ENCODE measurements at regions not wholly inside any gene's neighbourhood (a gene's known extent, or its start where the extent isn't known, plus 50 kb on each side); places are given as distances from the start of the nearest gene placed in this dataset.

GRCh38 chr2:138997346-138997745 lies 217.2 kb upstream of the NXPH2 start:
- H3K27me3 ChIP-seq (ENCODE audit: low read depth), result no peaks in the 10 kb centered on the region
- peaks cover 6% of the 10 kb centered on the region for H3K9me3 ChIP-seq (replicated peaks)
- H3K4me3 ChIP-seq, result no peak overlapping the region
- no peak overlapping the region for H3K27ac ChIP-seq (replicated peaks)
- intact Hi-C loops (cut with micrococcal nuclease), result no loop called here
- H3K36me3 ChIP-seq, result no peaks in the 10 kb centered on the region
- no peak for TF ChIP-seq CTCF (IDR thresholded peaks at IDR 0.05; ENCODE audit: borderline replicate concordance)
- no peak for DNase-seq
- H3K4me1 ChIP-seq, result no peaks in the 10 kb centered on the region

- Histone ChIP-seq H3K4me3 (no peak overlapping the region), H3K9me3 (replicated peaks) (peaks cover 24% of the 10 kb centered on the region), H3K36me3 (no peaks in the 10 kb centered on the region), H3K27ac (replicated peaks) (no peak overlapping the region), H3K4me1 (no peaks in the 10 kb centered on the region), H3K27me3 (ENCODE audit: low read depth) (no peaks in the 10 kb centered on the region)
- intact Hi-C loops (cut with micrococcal nuclease), result no loop called here
- DNase-seq, result no peak
- TF ChIP-seq CTCF (IDR thresholded peaks at IDR 0.05; ENCODE audit: borderline replicate concordance), result no peak
These were observed 214.3 kb upstream of the NXPH2 start for GRCh38 chr2:138994502-138994901.

- intact Hi-C loops (cut with micrococcal nuclease), result no loop called here
- Histone ChIP-seq H3K9me3 (replicated peaks) (peaks cover 56% of the 10 kb centered on the region), H3K27ac (replicated peaks) (no peak overlapping the region), H3K4me3 (no peak overlapping the region), H3K27me3 (ENCODE audit: low read depth) (no peaks in the 10 kb centered on the region), H3K36me3 (no peaks in the 10 kb centered on the region), H3K4me1 (no peaks in the 10 kb centered on the region)
- TF ChIP-seq CTCF (IDR thresholded peaks at IDR 0.05; ENCODE audit: borderline replicate concordance), result no peak
- no peak for DNase-seq
These were observed 205.7 kb upstream of the NXPH2 start for GRCh38 chr2:138985881-138986280.

GRCh38 chr2:138979131-138979785 lies 199.1 kb upstream of the NXPH2 start:
- H3K36me3 ChIP-seq, result no peaks in the 10 kb centered on the region
- TF ChIP-seq CTCF (IDR thresholded peaks at IDR 0.05; ENCODE audit: borderline replicate concordance), result no peak

GRCh38 chr2:138974651-138975050 lies 194.5 kb upstream of the NXPH2 start:
- Histone ChIP-seq H3K36me3 (no peaks in the 10 kb centered on the region), H3K27ac (replicated peaks) (no peak overlapping the region), H3K9me3 (replicated peaks) (peaks cover 19% of the 10 kb centered on the region), H3K27me3 (ENCODE audit: low read depth) (no peaks in the 10 kb centered on the region), H3K4me1 (no peaks in the 10 kb centered on the region), H3K4me3 (no peak overlapping the region)
- TF ChIP-seq CTCF (IDR thresholded peaks at IDR 0.05; ENCODE audit: borderline replicate concordance), result no peak
- intact Hi-C loops (cut with micrococcal nuclease), result no loop called here
- DNase-seq, result no peak

More at GRCh38 chr2:138979131-138979785, 199.1 kb upstream of the NXPH2 start:
- no peak for DNase-seq
- peaks cover 31% of the 10 kb centered on the region for H3K9me3 ChIP-seq (replicated peaks)
- no peaks in the 10 kb centered on the region for H3K27me3 ChIP-seq (ENCODE audit: low read depth)
- no peak overlapping the region for H3K4me3 ChIP-seq
- no peak overlapping the region for H3K27ac ChIP-seq (replicated peaks)
- intact Hi-C loops (cut with micrococcal nuclease), result no loop called here
- no peaks in the 10 kb centered on the region for H3K4me1 ChIP-seq
